HG03521 (cell line): ENCODE measurements at regions not wholly inside any gene's neighbourhood (a gene's known extent, or its start where the extent isn't known, plus 50 kb on each side); places are given as distances from the start of the nearest gene placed in this dataset.

Experiments used
- ATAC-seq: cut with Tn5 transposase; IDR thresholded peaks from one replicate; pipeline ENCODE4 v1.9.1; 2021; ENCODE audit warnings: mild to moderate bottlenecking, moderate library complexity; ENCODE audit not compliant: unreplicated experiment

DNA sequence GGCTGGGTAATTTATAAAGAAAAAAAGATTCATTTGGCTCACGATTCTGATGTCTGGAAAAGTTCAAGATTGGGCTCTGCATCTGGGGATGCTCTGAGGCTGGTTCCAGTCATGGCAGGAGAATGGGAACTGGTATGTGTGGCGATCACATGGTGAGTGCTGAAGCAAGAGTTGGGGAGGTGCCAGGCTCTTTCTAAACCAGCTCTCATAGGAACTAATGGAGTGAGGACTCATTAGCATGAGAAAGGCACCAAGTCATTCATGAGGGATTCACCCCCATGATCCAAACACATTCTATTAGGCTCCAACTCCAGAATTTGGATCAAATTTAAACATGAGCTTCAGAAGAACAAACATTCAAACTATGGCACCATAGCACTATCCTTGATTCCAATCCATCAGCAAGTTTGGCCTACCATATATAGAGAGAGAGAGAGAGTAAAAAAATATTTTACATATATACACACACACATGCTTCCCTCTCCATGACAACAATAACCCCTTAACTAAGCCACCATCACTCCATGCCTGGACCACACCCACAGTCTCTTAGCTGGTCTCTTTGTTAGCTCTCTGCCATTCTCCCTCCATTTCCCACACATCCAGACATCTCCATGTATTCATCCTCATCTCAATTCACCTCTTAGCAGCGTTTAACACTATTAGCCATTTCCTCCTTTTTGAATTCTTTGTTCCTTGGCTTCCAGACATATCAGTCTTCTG is 57.9 kb downstream of the NPY start:
- ATAC-seq = no peak

- ATAC-seq = no peak
Measured at GRCh38 chr7:24343614-24344013, 59.6 kb downstream of the NPY start.

DNA sequence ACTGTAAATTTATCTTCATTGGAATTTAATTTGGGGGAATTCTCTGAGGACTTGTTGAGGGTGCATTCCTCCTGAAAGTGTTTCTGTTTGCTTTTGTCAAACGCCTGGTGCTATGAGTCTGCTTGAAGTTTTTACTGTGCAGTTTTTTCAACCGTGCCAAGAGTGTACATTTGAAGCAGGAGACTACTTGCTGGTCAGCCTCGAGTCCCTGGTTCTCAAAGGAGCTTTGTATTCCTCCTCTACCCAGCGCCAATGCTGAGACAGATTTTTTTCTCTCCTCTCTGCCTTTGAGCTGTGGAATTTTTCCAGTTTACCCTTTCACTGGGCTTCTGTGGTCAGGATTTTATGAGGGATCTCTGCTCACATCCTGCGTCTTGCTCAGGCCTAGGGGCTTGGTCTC is 62.1 kb downstream of the NPY start:
- ATAC-seq = no peak

GRCh38 chr7:24346716-24347115 is 62.7 kb downstream of the NPY start:
- ATAC-seq = no peak

GRCh38 chr7:24349339-24349738 is 65.3 kb downstream of the NPY start:
- no peak for ATAC-seq

DNA sequence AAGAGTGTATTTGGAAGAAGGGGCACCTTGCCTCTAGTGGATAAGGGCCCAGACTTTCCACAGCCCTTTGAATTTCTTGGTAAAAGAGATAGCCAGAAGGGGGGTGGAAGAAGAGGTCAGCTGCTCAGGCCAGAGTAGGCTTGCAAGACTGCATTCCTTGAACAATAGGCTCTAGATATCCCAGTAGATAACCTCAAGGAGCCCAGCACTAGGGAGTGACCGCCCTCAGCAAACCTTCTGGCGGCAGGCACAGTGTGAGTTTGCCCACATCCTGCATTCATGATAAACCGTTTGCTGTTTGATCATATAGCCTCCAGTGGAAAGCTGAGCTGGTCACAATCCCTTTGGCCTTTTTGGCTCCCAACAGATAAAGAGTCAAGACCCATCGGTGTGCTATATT is 70.5 kb downstream of the NPY start:
- no peak for ATAC-seq

- no peak for ATAC-seq
Measured at GRCh38 chr7:24356718-24357386, 72.9 kb downstream of the NPY start.

GRCh38 chr7:24361001-24361400 is 77.0 kb downstream of the NPY start:
- no peak for ATAC-seq

DNA sequence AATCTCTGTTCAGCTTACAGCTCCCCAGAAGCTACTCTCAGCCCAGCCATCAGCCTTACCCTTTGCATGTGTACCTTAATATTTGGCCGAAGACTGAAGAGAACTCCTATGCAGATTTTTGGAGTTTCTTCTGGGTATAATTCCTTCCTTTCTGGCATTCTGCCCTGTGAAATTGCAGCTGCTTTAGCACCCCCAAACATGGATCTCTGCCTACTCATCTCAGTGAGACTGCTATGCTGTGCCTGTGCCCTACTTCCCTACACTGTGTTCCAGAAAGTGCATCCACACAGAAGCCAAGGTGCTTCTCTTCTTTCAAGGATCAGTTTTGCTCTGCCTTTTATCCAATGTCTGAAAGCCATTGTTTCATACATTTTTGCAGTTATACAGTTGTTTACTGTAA is 81.6 kb downstream of the NPY start:
- no peak for ATAC-seq

DNA sequence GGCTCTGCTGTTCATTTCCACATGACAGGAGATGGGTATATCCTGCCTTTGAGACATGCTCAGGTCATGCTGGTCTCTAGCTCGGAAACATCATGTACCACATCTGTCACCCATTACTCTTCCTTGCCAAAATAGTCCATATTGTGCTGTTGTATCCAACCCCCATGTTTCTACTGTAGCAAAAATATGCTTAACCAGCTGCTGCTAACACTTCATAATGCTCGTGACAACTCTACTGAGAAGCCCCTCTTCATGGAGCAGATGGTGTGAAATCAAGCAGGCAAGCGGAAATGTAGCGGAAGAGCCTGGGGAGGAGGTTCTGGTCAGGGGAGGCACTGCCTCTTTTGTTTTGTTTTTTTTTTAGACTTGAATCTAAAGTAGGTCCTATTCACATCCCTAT is 82.9 kb downstream of the NPY start:
- ATAC-seq = no peak

- no peak for ATAC-seq
Measured at GRCh38 chr7:24368161-24368560, 84.2 kb downstream of the NPY start.

GRCh38 chr7:24370541-24370940 is 86.6 kb downstream of the NPY start:
- ATAC-seq = no peak

DNA sequence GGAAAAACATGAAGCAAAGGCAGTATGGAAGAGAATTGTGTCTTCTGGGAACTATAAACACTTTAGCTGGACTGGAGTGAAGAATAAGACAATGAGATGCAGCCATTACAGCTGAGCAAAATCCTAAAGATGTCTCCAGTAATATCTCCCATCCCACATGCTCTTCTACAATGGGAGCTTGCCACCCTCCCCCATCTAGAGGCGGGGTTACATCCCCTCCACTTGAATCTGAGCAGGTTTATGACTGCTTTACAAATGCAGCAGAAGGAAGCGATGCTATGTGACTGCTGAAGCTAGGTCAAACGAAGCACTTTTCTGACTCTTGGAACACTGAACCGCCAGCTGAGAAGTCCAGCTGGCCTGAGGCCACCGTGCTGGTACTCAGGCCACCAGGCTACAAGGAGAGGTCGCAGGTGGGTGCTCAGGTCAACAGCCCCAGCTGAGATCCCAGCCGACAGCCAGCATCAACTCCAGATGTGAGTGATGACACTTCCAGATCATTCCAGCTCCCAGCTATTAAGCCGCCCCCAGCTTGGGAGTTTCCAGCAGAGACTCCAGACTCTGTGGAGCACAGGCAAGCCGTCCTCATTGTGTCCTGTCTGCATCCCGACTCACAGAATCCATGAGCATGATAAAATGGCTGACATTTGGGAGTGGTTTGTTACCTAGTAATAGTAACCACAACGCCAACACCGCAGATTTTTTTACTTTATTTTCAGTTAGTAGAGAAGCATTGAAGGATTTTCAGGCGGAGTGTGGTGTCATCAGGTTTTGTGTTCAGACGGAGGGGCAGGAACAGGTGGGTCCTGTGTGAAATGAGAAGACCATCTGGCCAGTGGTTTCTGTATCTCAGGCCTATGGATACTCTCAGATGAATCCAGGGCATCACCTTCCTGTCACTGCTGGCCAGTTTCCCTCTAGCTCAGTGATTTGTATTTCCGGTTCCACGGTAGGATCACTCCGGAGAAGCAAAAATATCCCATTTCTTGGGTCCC is 89.3 kb downstream of the NPY start:
- no peak for ATAC-seq

- ATAC-seq = no peak
Measured at GRCh38 chr7:24378871-24379616, 95.1 kb downstream of the NPY start.

GRCh38 chr7:24381894-24382505 is 98.0 kb downstream of the NPY start:
- peak; percentile 61 for ATAC-seq

GRCh38 chr7:24383055-24383454 is 99.1 kb downstream of the NPY start:
- ATAC-seq = no peak

DNA sequence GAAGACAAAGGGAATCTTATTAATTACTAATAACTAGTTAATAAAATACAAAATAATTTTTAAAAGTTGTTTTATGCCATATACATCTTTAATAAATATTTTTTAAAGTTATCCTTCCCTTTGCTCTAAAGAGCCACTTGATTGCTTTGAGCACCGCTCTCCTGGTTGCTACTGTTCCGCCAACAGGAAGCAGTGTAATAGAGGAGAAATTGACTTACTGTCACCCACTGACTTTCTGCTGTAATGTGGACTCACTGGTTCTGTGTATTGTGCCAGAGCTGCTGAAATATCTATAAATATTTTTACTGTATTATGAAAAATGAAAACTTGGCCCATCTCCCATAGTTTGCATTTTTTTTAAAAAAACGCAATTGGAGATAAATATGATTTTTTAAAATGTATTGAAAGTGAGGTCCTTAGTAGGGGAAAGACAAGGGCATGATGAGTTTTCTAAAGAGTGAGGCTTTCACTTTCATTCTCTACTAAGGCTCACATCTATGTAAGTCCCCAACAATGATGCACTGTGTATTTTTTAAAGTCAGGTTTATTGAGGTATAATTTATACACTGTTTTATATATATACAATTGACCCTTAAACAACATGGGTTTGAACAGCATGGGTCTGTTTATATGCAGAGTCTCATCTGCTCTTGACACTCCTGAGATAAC is 100.5 kb downstream of the NPY start:
- ATAC-seq = peak; percentile 53

- ATAC-seq = no peak
Measured at GRCh38 chr7:24388212-24388611, 104.2 kb downstream of the NPY start.

- no peak for ATAC-seq
Measured at GRCh38 chr7:24390376-24391157, 106.6 kb downstream of the NPY start.
